GM13977 (cell line): ENCODE measurements at regions not wholly inside any gene's neighbourhood (a gene's known extent, or its start where the extent isn't known, plus 50 kb on each side); places are given as distances from the start of the nearest gene placed in this dataset.

ENCODE experiments used
- DNase-seq: peaks from one replicate; pipeline ENCODE4 v3.0.0; 2012; ENCODE audit warnings: low spot score
- CTCF ChIP-seq: IDR thresholded peaks from 2 replicates; pipeline ENCODE4 v1.5.1; 2012; ENCODE audit warnings: mild to moderate bottlenecking, control low read depth; ENCODE audit not compliant: insufficient read depth; ENCODE audit errors: extremely low read depth, missing control alignments
- in situ Hi-C: fragments of 300-500 bp; cut with MboI; formaldehyde crosslinking; loops from one replicate; pipeline ENCODE4 v1.12.0; 2022; ENCODE audit warnings: low sequenced_read_pairs, low pct_unique_long_range_greater_than_20kb, mixed read lengths, inconsistent platforms; ENCODE audit not compliant: unreplicated experiment

- TF ChIP-seq CTCF, result no peak
- DNase-seq, result no peak
- in situ Hi-C loops, result no loop called here
Observed at GRCh38 chr13:103356226-103356864, 290.1 kb upstream of the SLC10A2 start.

- TF ChIP-seq CTCF, result no peak
- in situ Hi-C loops, result no loop called here
- DNase-seq, result no peak
Observed at GRCh38 chr13:103354171-103354570, 288.0 kb upstream of the SLC10A2 start.

GRCh38 chr13:103351035-103351828 is 285.0 kb upstream of the SLC10A2 start:
- in situ Hi-C loops, result no loop called here
- TF ChIP-seq CTCF, result no peak
- no peak for DNase-seq

DNA sequence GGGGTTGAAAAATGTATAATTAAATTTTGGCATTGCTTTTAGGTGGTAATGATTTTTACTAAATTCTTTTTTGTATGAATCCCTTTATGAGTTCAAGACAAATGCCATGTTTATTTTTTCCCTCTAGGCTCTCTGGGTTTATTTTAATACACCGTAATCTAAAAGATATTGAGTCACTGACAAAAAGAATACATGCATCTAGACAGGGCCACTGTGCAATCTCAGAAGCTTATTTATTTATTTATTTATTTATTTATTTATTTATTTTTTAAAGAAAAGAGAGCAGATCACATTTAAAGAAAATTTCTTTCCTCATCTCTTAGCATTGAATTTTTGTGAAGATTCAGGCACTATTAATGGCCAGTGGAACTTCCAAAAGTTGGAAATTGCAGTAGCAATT is 283.9 kb upstream of the SLC10A2 start:
- DNase-seq, result no peak
- no peak for TF ChIP-seq CTCF
- in situ Hi-C loops, result no loop called here

DNA sequence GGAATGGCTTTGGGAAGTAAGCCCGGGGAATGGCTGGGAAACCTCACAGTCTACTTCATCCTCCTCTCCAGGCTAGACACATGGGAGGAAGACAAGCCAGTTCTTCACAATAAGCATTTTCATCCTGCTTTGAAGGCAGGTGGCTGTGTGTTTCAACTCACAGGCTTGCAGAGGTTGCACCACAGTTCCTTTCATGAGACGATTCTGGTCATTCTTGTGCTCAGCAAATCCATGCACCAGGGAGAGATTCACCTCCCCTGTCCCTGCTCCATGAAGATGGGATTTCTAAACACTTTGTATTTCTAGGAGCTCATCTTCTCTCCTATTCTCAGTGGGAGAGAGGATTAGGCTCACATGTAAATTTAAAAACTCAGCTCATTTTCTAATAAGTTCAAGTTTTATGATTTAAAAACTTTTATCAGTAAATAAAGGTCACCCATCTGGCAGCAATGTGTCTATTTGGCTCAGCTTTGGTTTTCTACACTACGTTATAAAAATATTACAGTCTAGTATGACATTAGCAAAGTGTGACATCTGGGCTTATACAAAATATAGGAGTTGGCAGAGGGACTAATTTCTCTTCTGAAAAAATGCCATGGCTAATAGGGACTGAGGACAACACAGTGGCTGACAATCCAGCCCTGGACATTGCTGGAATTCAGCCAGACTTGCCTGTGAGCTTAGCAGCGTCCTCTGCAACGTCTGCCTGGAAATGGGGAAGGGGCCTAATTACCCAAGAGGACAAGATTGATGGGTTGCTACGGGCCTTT is 283.2 kb upstream of the SLC10A2 start:
- TF ChIP-seq CTCF, result no peak
- in situ Hi-C loops, result no loop called here
- DNase-seq, result no peak

DNA sequence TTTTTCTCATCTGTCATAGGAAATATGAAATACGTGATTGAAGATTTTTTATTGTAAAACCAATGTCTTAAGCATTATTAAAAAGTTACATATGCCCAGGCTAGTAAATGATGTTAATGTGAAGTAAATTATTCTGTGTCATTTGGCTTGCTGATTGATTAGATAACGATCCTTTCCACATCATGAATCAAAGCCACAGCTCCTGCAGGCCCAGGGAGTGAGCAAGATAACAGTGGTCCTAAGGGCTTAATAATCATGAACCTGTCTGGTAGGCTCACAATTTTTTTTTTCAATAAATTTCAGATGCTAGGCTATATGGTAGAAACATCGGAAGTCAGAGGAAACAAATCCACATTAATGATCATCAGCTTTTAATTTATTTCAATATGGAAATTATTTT is 269.0 kb upstream of the SLC10A2 start:
- no peak for DNase-seq
- in situ Hi-C loops, result no loop called here
- no peak for TF ChIP-seq CTCF
